Dendritic cell treated with granulocyte-macrophage colony-stimulating factor and Interleukin-4, amounts not matched to agents 40 ng/mL and 50 ng/mL, for 4 days (primary cell): ENCODE measurements at regions not wholly inside any gene's neighbourhood (a gene's known extent, or its start where the extent isn't known, plus 50 kb on each side); places are given as distances from the start of the nearest gene placed in this dataset.

Experiments used
- H3K27ac Mint-ChIP-seq: one replicate; pipeline ENCODE4 v1.8.0; 2022; ENCODE audit warnings: mild to moderate bottlenecking, mixed read lengths
- H3K27me3 Mint-ChIP-seq: one replicate; pipeline ENCODE4 v1.8.0; 2022; ENCODE audit warnings: mild to moderate bottlenecking, mixed read lengths
- H3K36me3 Mint-ChIP-seq: one replicate; pipeline ENCODE4 v1.8.0; 2022; ENCODE audit warnings: low read depth, mixed read lengths
- H3K4me1 Mint-ChIP-seq: one replicate; pipeline ENCODE4 v1.8.0; 2022; ENCODE audit warnings: low read depth, mixed read lengths
- H3K4me3 Mint-ChIP-seq: one replicate; pipeline ENCODE4 v1.8.0; 2022; ENCODE audit warnings: mild to moderate bottlenecking, moderate library complexity, mixed read lengths
- H3K9me3 Mint-ChIP-seq: one replicate; pipeline ENCODE4 v1.8.0; 2022; ENCODE audit warnings: mixed read lengths
- intact Hi-C: fragments of 100-400 bp; cut with micrococcal nuclease; formaldehyde crosslinking; loops from one replicate; pipeline ENCODE4 v1.15.0; 2022

DNA sequence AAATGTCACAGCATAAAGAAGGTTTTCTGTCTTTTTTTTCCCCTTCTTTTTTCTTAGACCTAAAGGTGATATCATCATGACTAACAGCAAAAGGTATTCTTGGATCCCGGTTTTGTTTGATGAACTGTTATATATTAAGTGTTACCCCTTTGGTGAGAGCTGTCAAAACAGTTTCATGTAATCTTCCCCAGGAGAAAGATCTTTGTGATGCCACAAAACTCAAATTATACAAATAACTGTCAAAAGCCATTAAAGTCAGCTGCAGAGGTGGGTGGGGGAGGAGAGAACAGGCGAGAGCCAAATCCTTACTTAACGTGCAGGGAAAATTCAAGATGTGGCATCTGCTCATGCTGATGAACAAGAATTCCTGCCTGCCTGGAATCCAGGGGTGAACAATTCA, 258.2 kb downstream of the BMP7 start:
- H3K4me1 Mint-ChIP-seq = no peaks in the 10 kb centered on the region
- no peaks in the 10 kb centered on the region for H3K9me3 Mint-ChIP-seq
- no peak overlapping the region for H3K4me3 Mint-ChIP-seq
- intact Hi-C loops = no loop called here
- H3K36me3 Mint-ChIP-seq = no peaks in the 10 kb centered on the region
- H3K27me3 Mint-ChIP-seq = peaks cover 25% of the 10 kb centered on the region
- H3K27ac Mint-ChIP-seq = no peak overlapping the region

DNA sequence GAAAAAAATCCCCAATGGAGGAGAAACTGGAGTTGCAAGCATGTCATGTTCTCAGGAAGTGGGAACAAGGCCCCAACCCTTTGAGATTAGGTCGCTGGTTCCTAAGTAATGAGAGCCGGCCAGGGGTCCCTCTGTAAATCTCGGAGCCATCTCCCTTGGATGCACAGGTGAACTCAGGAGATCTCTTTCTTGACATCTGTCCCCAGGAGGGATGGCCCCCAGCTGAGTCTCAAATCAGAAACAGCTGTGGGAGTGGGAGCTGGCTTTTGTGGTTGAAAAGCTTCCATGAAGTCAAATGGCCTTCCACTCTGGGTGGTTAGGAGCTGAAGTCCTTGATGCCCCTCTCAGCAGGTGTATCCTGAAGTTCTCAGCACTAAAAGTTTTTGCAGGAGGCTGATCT, 257.1 kb downstream of the BMP7 start:
- no peak overlapping the region for H3K4me3 Mint-ChIP-seq
- H3K4me1 Mint-ChIP-seq = no peaks in the 10 kb centered on the region
- intact Hi-C loops = no loop called here
- no peaks in the 10 kb centered on the region for H3K36me3 Mint-ChIP-seq
- no peak overlapping the region for H3K27ac Mint-ChIP-seq
- no peaks in the 10 kb centered on the region for H3K9me3 Mint-ChIP-seq
- peaks cover 33% of the 10 kb centered on the region for H3K27me3 Mint-ChIP-seq

DNA sequence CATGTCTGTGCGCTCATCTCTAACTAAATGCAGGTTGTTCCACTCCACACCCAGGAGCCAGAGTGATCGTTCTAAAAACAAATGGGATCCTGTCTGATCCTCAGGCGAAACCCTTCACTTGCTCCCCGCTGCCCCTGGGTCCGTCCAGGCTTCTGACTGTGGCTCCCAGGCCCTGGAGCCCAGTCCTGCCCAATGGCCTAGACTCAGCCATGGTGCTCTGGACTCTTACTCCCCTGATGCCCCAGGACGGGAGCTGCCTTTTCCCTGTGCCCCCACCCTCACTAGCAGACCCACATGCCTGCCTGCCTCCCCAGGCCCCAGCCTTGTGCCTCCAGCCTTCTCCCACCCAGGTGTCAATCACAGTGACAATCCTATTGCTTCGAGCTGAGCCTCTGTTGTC, 256.7 kb downstream of the BMP7 start:
- Mint-ChIP-seq H3K27ac (no peak overlapping the region), H3K27me3 (peaks cover 37% of the 10 kb centered on the region)

DNA sequence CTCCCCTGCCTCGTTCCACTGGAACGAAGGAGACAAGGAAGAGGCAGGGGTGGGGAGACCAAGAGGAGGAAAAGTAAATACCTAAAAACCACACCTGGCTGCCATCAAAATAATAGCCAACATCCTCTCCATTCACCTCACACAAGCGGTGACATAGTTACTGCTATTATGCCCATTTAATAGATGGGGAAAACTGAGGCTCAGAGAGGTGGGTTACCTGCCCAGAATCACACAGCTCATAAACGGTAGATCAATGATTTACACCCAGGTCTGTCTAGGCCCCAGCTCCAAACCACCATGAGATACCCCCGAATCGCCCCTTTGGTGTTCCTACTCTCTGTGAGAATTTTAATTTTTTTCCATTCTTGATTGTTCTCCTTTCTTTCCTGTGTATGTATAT, 253.8 kb downstream of the BMP7 start:
- no peak overlapping the region for H3K4me3 Mint-ChIP-seq
- no peak overlapping the region for H3K27ac Mint-ChIP-seq
- peaks cover 24% of the 10 kb centered on the region for H3K27me3 Mint-ChIP-seq
- intact Hi-C loops = no loop called here
- H3K4me1 Mint-ChIP-seq = no peaks in the 10 kb centered on the region
- no peaks in the 10 kb centered on the region for H3K9me3 Mint-ChIP-seq
- H3K36me3 Mint-ChIP-seq = no peaks in the 10 kb centered on the region

More for the DNA sequence above, 256.7 kb downstream of the BMP7 start:
- no peaks in the 10 kb centered on the region for H3K36me3 Mint-ChIP-seq
- no peak overlapping the region for H3K4me3 Mint-ChIP-seq
- intact Hi-C loops = no loop called here
- no peaks in the 10 kb centered on the region for H3K9me3 Mint-ChIP-seq
- no peaks in the 10 kb centered on the region for H3K4me1 Mint-ChIP-seq

DNA sequence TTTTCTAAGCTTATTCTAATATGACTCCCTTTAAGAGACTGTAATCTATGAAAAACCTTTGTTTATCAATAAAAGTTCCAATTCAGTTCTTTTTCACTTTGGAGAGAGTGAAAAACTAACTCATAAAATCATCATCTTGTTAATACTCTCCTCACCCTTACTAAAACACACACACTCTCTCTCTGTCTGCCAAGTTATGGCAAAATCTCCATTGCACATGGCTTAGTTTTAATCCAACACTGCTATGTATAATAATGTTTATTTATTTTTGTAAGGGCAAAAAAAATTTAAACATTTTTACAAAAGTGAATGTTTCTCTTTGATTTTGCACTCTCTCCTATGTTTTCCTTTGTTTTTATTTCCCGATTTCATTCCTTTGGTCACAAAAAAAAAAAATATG, 253.2 kb downstream of the BMP7 start:
- H3K9me3 Mint-ChIP-seq = no peaks in the 10 kb centered on the region
- H3K36me3 Mint-ChIP-seq = no peaks in the 10 kb centered on the region
- H3K4me1 Mint-ChIP-seq = no peaks in the 10 kb centered on the region
- peaks cover 24% of the 10 kb centered on the region for H3K27me3 Mint-ChIP-seq
- H3K4me3 Mint-ChIP-seq = no peak overlapping the region
- no peak overlapping the region for H3K27ac Mint-ChIP-seq
- intact Hi-C loops = no loop called here

DNA sequence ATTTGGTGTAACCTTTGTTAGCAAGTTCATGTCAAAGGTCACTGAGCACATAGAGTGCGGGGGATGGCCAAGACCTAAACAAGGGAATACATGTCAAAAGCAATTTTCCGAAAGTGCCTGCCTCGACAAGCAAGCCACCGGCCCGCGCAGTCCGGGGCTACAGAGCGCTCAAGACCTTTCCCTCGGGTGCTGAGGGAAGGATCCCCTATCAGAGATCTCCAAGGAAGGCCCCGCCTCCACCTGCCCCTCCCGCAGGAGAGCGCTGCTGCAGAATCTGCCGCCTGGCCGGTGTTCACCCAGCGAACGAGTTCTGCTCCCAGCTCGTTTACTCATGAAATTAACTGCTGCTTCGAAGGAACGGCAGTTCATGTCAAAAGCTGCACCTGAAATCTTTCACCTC, 252.7 kb downstream of the BMP7 start:
- Mint-ChIP-seq H3K27ac (no peak overlapping the region), H3K36me3 (no peaks in the 10 kb centered on the region), H3K4me3 (no peak overlapping the region), H3K9me3 (no peaks in the 10 kb centered on the region), H3K4me1 (no peaks in the 10 kb centered on the region), H3K27me3 (peaks cover 24% of the 10 kb centered on the region)
- intact Hi-C loops = no loop called here

DNA sequence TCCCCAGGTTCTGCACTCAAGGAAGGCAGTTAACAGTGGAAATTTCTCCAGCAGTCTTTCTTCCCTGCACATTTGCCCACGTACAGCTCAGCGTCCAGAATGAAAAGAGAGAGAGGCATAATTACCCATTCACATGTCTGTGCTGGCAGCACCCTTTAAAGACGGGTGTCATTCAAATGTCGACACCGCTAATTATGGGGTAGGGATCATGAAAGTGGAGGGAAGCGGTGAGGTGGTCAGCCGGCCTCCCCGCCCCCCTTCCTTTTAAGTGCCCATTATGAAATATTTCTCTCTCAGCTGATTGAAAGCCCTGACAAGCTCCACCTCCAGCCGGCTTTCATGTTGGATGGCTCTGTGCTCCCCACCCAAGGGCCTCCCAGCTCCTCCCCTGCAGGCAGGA, 246.1 kb downstream of the BMP7 start:
- intact Hi-C loops = no loop called here
- Mint-ChIP-seq H3K36me3 (no peaks in the 10 kb centered on the region), H3K27ac (no peak overlapping the region), H3K4me3 (no peak overlapping the region), H3K27me3 (peaks cover 30% of the 10 kb centered on the region), H3K9me3 (no peaks in the 10 kb centered on the region), H3K4me1 (no peaks in the 10 kb centered on the region)

DNA sequence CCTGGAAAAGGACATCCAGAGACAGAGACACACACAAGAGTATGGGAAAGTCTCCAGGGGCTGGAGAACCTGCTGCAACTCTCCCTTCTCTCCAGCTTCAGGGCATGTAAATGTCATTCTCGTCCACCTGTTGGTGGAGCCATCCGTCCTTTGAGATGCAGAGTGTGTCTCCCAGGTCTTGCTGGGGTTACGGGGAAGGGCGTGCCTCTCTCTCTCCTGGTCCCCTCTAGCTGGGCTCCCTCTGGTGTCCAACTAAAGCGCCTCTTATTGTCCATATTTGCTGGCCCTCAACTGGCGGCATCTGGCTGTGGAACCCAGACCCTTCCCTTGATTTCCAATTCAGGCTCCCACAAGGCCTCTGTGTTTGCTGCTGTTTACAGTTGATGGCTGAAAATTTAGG, 244.1 kb downstream of the BMP7 start:
- Mint-ChIP-seq H3K36me3 (no peaks in the 10 kb centered on the region), H3K4me3 (no peak overlapping the region), H3K27me3 (peaks cover 30% of the 10 kb centered on the region), H3K4me1 (no peaks in the 10 kb centered on the region), H3K9me3 (no peaks in the 10 kb centered on the region), H3K27ac (no peak overlapping the region)
- intact Hi-C loops = no loop called here

DNA sequence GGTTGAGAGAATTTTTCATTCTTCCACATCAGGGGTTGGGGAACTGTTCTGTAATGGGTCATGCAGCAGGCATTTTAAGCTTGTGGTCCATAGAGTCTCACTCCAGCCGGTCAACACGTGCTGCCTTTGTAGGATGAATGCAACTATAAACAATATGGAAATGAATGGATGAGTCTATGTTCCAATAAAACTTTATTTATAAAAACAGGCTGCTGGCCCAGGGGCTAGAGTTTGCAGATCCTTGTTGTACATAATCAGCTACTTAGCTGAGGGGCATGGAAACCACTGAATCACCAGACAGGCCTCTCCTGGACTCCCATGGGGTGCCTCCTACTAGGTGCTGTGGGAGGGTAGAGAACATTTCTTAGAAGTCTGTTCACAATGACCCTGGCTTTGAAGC, 243.4 kb downstream of the BMP7 start:
- Mint-ChIP-seq H3K27ac (no peak overlapping the region), H3K9me3 (no peaks in the 10 kb centered on the region), H3K4me1 (no peaks in the 10 kb centered on the region), H3K27me3 (peaks cover 30% of the 10 kb centered on the region), H3K36me3 (no peaks in the 10 kb centered on the region), H3K4me3 (no peak overlapping the region)
- intact Hi-C loops = no loop called here

DNA sequence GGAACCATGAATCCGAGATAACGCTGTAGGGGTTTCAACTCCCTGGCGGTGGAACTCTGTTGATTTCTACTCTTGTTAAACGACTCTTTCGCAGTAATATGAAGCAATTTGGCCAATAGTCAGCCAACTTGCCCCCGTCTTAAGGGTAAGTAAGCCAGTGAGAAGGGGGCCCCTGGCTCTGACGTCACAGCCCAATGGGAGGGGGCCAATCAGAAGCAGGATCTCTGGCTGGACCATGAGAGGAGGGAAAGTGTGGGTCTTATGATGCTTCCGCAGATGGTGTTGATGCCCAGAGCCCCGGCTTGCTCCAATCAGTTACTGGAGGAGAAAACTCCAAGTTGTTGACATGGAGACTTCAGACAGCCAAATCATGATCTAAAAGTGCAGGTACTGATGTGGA, 242.4 kb downstream of the BMP7 start:
- Mint-ChIP-seq H3K4me3 (no peak overlapping the region), H3K4me1 (no peaks in the 10 kb centered on the region), H3K27me3 (peaks cover 28% of the 10 kb centered on the region), H3K27ac (no peak overlapping the region), H3K36me3 (no peaks in the 10 kb centered on the region), H3K9me3 (no peaks in the 10 kb centered on the region)
- intact Hi-C loops = no loop called here

DNA sequence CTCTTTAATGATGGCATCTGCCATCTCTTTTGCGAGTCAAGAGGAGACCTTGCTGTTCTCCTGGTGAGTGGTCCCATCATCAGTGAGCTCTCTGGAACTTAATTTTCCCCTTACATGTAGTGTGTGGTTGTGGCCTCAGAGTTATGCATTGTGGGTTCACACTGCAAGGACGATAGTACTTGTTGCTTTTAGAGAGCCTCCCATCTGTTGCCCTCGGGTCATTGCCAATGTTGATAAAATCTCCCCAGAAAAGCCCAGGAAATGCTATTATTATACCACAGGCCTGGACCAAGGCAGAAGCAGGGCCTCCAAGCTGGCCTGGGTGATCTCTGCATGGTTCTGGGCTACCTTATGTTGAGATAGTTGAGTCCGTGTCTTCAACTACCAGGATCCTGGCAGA, 241.6 kb downstream of the BMP7 start:
- Mint-ChIP-seq H3K4me1 (no peaks in the 10 kb centered on the region), H3K27ac (no peak overlapping the region)
- intact Hi-C loops = no loop called here

DNA sequence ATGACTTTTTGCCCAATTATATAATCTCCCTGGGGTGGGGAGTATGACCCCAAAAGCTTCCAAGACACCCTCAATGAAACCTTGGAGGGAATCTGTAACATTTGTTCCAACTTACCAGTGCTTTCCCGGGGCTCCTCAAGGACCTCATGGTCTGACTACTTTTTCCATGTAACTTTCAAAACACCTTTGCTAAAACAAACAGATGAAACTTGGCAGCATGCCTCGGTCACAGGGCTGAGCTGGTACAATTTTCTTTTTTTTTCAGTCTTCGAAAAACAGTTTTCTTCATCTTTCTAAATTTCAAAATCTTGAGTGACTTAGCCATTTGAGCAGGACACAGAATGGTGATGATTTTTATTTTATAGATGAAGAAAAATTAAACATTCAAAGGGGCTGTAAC, 241.2 kb downstream of the BMP7 start:
- Mint-ChIP-seq H3K4me3 (no peak overlapping the region), H3K27ac (no peak overlapping the region), H3K36me3 (no peaks in the 10 kb centered on the region), H3K27me3 (peaks cover 28% of the 10 kb centered on the region), H3K9me3 (no peaks in the 10 kb centered on the region), H3K4me1 (no peaks in the 10 kb centered on the region)
- intact Hi-C loops = no loop called here

More for the DNA sequence above, 241.6 kb downstream of the BMP7 start:
- Mint-ChIP-seq H3K4me3 (no peak overlapping the region), H3K36me3 (no peaks in the 10 kb centered on the region), H3K9me3 (no peaks in the 10 kb centered on the region), H3K27me3 (peaks cover 29% of the 10 kb centered on the region)

DNA sequence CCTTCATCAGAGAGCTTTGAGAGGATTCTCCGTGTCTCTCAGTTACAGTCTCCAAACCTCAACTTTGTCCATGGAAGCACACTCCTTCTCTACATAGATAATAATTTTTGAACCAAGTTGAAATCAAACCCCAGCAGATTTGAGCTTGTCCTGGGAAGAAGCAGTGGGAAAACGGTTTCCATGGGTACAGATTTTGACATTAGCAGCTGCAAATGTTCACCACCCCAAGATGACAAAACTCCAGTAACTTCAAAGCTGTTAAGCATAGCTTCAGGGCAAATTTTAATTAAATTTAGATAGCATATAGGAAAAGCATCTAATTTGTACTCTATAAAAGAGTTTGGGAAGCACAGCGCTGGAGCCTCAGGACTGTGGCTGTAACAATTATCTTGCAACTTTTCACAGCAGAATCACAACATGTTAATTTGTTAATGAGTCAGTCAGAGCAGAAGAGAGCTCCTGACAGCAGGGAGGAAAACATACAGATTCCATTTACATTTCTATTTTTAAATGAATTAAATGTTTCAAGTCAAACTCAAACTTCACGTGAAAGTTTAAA, 240.7 kb downstream of the BMP7 start:
- intact Hi-C loops = no loop called here
- Mint-ChIP-seq H3K27me3 (peaks cover 23% of the 10 kb centered on the region), H3K4me1 (no peaks in the 10 kb centered on the region), H3K4me3 (no peak overlapping the region), H3K27ac (no peak overlapping the region), H3K9me3 (no peaks in the 10 kb centered on the region), H3K36me3 (no peaks in the 10 kb centered on the region)

DNA sequence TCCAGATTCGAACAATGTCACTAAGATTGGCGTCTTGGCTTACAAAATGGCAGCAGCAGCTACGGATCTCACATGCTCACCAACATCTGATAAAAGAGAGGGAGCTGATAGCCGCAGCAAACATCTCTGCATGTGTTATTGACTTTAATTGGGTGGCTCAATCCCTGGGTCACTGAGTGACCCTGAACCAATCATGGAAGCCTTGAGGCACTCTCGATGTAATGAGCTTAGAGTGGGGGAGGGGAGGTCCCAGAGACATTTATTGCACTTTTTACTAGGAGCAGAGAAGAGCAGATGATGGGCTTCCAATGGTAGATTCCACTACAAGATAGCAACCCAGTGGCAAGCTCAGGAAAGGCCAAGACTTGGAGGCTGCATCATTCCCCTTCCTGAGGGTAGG, 238.7 kb downstream of the BMP7 start:
- no peaks in the 10 kb centered on the region for H3K36me3 Mint-ChIP-seq
- no peak overlapping the region for H3K27ac Mint-ChIP-seq
- intact Hi-C loops = no loop called here
- H3K4me1 Mint-ChIP-seq = no peaks in the 10 kb centered on the region
- H3K27me3 Mint-ChIP-seq = peaks cover 13% of the 10 kb centered on the region
- no peaks in the 10 kb centered on the region for H3K9me3 Mint-ChIP-seq
- no peak overlapping the region for H3K4me3 Mint-ChIP-seq
